HG02973 (cell line): ENCODE measurements at regions not wholly inside any gene's neighbourhood (a gene's known extent, or its start where the extent isn't known, plus 50 kb on each side); places are given as distances from the start of the nearest gene placed in this dataset.

ENCODE experiments used
- ATAC-seq: cut with Tn5 transposase; IDR thresholded peaks from one replicate; pipeline ENCODE4 v1.9.1; 2021; ENCODE audit warnings: moderate library complexity; ENCODE audit not compliant: unreplicated experiment

DNA sequence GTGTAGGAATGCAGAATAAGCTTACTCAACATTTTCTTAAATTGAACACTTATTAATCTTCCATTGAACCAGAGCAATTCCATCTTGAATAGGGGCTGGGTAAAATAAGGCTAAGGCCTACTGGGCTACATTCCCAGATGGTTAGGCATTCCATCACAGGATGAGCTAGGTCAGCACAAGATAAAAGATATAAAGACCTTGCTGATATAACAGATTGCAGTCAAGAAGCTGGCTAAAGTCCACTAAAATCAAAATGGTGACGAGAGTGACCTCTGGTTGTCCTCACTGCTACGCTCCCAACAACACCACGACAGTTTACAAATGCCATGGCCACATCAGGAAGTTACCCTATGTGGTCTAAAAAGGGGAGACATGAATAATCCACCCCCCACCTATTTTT is 156.1 kb downstream of the NXNL2 start:
- ATAC-seq = no peak

DNA sequence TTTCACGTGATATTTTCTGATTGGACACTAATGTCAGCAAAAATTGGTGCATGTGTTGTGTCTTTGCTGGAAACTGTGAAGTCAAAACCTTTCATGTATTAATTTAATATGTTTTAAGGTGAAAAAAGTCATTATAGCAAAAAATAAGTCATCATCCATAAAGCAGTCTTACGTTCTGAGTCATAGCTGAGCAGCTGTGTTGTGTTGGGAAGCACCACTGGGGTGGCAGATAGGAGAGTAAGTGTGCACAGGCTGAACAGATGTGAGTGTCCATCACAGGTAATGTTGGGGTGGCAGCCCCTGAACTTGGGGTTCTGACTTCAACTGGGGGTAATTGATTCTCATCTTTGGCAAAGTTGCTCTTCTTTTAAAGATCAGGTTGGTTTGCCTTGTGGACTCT is 156.8 kb downstream of the NXNL2 start:
- ATAC-seq = no peak

DNA sequence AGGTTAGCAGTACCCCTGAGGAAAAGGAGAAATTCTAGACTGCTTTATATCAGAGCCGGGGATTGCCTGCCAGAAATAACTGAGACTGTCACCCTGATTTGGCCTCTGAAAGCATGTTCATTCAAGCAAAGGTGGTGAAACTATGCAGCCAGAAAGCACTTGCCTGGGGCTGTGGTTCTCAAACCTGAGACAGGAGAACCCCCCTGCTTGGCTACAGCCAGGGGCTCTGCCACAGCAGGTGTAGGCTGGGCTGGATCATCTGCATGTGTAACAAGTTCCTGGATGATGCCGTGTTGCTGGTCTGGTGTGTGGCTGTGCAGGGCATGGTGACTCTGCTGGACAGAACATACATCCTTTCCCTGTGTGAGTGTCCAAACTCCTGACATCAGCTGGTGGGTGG is 157.8 kb downstream of the NXNL2 start:
- no peak for ATAC-seq

DNA sequence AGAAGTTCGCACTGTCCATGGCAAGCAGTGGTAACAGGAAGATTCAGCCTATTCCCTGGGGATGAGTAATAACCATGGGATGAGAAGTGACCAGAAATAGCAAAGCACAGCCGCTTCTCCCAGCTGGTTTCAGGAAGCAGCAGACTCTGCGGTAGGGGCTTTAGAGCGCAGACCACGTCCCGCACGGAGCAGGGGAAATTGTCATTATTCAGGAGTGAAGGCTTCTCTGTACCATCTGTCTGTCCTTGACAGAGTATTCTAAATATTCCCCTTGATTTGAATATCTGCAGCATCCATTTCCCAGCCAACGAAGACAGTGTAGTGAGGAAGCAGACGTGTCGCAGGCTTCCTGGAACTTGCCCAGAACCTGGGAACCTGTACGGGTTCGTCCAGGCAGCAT is 159.6 kb downstream of the NXNL2 start:
- no peak for ATAC-seq

DNA sequence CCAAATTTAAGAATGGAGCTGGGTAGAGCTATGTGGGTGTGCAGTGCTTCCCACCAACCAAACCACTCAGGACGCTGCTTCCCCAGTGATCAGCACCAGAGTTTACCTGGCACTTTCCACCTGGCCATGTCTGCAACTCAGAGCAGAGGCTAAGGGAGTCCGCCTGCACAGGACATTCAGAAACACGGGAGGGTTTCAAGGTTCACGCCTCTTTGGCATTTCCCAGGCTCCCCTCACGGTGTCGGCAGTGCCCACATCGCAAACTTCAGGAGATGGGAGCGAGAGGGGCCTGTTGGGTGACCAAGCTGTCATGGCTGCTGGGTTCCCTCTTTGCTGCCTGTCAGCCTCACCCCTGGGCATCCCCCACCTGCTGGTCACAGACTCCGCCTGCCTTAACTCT is 161.5 kb downstream of the NXNL2 start:
- no peak for ATAC-seq

DNA sequence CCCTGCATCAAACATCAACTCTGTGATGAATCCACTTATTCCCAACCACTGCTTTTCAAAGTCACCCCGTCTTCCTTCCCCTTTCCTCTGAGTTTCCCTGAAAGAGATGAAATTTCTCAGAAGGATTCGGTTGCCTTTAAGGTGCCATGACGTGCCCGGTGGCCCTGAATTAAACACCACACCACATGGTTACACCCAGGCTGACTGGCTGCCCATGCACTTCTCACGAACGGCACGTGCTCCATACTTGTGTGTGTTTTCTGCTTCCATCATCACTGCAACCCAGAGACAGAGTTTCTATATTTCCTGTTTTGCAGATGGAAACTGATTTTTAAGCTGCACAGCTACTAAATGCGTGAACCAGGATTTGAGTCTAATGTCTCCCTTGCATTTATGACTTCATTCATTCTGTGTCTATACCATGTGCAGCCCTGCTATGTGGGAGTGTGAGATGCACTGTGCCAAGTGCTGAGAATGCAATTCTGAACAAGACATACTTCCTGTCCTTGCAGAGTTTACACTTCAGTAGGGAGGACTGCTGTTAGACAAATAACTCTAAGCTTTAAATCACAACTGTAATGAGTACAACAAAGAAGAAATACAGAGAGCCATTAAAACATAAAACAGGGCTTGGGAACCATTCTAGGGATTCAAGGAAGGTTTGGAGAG is 162.9 kb downstream of the NXNL2 start:
- no peak for ATAC-seq

DNA sequence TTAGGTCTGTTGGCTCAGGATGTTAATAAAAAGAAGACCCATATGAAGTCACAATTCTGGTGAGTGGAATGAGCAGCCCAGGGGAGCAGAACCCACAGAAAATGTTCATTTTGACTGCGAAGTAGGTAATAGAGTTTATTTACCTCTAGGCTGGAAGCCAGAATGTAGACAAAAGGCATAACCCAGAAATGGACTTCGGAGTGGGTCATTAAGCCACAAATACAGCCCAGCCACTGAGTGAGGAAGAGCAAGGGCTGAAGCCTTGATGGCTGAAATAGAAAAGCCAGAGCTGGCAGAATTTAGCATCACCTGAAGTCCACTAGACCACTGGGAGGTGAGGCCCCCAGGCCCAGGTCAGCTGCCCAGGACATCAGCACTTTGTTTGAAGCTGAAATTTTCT is 168.0 kb downstream of the NXNL2 start:
- no peak for ATAC-seq

DNA sequence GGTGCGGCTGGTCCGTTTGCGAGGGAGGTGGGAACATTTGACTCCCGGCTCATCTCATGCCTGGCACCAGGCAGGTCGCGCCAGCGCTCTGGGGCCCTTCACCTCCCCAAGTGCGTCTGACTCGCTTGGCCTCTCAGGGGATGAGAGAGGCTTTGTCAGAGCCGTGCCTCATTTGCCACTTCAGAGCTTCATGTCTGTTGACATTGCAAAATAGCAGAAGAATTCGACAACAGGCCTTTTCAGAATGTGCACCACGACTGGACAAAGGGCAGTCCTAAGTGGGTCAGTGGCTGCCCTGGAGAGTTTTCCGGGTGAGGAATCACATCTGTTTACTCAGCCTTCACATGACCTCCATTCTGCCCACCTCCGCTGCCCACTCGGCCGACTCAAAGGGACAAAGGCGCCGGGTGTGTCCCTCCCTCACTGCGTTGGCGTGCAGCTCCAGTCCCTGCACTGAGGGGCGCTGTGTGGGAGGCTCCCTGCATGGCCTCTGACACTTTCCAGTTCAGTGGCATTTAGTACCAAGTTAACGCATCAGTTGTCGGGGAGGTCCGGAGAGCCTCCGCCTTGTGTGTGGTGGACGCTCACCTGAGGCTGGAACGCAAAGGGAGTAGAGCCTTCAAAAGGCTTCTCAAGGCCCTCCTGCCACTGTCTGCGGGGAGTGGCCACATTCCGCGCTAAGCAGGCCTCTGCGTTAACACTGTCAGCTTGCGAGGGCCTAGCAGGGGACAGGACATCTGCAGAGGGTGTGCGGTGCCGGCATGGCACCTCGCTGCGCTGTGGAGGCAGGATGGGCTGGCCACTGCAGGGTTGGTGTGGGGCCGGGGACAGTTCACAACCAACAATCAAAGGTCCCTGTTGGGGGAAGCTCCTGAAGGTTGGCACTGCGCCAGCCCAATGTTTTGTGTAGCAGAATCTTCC is 171.5 kb downstream of the NXNL2 start:
- no peak for ATAC-seq

DNA sequence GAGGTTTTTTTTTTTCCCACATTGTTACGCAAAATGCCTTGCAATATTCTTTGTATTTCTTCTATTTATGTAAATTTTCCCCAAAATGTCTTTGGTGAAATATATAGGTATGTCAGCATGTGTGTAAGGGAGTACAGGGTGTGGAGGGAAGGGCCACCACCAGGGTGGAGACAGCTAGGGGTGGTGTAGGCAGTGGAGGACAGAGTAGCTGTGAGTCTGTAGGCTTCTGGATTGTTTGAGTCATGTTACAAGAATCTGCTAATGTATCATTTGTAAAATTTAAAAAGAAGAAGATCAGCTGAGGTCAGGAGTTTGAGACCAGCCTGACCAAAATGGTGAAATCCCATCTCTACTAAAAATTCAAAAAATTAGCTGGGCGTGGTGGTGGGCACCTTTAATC is 175.5 kb downstream of the NXNL2 start:
- no peak for ATAC-seq

DNA sequence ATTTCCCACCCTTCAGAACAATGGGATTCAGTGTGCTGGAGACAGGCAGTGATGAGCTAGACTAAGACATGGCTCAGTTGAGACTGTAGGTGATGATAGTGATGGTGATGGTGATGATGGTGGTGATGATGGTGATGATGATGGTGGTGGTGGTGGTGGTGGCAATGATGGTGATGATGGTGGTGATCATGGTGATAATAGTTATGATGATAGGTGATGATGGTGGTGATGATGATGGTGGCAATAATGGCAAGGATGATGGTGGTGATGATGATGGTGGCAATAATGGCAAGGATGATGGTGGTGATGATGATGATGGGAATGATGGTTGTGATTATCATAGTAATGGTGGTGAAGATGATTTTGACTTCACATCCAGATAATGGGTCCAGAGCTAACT is 176.7 kb downstream of the NXNL2 start:
- ATAC-seq = no peak

DNA sequence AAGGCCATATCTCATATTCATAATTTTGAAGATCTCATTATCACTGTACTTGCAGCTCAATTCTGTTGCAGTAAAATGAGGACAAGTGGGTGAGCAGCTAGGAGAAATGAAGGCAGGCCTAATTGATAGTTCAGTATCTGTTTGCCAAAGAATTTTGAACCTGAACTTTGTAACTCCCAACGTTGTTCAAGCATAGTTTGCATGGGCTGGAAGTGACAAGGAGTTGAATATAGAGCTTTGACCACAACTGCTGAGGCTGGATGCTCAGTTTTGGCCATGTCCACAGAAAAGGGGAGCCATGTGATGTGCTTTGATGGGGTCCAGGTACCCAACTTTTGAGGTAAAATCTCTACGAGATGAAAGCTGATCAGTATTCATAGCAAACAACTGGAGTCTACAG is 177.5 kb downstream of the NXNL2 start:
- no peak for ATAC-seq

DNA sequence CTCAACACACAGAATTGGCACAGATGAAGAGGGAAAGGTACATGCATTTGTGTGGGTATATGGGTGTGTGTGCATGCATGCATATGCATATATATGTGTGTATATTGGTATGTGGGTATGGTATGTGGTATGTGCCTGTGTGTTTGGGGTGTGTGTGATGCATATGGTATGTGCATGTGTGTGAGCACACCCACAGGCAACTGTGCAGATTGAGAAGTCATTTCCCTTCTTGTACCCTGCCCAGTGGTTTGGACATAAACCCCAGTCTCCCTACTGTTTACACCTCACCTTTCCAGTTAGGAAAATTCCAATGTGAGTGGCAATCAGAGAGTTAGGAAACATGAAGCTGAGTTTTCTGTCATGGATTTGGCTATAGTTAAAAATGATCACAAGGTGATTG is 178.0 kb downstream of the NXNL2 start:
- no peak for ATAC-seq

DNA sequence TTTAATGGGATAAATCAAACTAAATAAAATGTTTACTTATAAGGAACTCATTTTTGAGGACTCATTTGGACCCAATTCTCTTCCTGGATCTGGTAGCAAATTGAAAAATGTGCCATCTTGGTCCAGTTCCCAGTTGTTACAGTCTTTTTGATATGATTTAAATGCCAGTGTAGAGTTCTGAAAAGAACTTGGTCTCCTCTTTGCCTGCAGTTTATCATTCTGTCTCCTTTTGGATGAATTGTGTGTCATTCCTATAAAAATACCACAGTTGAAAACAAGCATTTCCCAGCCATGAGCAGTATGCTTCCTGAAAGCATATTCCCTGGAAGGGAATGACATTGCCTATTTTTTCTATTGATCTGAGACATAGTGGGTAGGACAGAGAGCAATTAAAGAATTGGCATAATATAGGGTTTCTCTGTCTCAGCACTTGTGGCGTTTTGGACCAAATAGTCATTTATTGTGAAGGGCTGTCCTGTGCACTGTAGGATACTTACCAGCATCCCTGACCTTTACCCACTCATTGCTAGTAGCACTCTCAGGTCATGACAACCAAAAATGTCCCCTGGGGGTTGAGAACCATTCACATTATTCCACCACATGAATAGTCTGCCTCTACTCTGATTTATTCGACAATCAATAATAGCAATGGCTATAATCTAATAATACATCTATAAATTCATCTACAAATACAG is 181.8 kb downstream of the NXNL2 start:
- no peak for ATAC-seq

DNA sequence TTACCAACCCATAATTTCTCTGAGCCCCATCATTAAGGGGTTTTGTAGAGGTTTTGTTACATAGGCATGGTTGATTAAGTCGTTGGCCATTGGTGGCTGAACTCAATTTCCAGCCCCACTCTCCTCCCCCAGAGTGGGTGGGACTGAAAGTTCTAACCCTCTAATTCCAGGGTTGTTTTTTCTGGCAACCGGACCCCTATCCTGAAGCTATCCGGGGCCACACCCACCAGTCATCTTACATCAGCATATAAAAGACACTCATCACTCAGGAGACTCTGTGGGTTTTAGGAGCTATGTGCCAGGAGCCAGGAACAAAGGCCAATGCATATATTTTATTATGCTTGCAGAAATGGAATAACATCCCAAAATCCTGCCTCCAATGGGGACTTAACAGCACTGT is 186.0 kb downstream of the NXNL2 start:
- no peak for ATAC-seq

DNA sequence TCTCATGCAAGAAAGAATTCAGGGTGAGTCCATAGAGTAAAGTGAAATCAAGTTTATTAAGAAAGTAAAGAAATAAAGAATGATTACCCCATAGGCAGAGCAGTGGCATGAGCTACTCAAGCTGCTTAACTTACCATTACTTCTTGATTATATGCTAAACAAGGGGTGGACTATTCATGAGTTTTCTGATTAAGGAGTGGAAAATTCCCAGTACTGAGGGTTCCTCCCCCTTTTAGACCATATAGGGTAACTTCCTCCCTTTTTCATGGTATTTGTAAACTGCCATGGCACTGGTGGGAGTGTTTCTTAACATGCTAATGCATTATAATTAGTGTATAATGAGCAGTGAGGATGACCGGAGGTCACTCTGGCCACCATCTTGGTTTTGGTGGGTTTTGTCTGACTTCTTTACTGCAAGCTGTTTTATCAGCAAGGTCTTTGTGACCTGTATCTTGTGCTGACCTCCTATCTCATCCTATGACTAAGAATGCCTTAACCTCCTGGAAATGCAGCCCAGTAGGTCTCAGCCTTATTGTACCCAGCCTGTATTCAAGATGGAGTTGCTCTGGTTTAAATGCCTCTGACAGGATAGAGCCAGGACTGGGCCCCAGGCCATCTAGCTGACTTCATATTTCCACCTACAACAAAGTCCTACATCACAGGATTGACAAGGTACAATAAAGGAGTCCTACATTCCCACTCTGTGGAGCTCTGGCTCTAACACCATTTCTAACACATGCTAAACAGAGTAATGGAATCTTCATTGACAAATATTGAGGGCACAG is 186.7 kb downstream of the NXNL2 start:
- ATAC-seq = no peak

DNA sequence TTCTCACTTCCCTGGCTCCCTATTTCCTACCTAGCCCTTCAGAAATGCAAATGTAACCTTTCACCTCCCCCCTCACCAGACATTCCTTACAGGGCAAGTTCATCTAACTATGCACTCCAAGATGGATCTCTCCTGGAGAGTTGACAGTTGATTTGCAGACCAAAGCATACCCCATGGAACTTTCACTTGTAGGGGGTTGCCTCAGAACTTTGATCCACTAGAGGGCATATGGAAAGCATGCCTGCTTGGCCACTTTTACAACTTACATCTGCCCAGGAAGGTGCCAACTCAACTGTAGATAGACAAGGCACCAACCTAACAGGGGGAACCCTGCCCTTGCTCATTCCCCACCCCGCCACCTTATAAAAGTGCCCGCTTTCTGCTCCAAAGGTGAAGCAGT is 187.8 kb downstream of the NXNL2 start:
- no peak for ATAC-seq

DNA sequence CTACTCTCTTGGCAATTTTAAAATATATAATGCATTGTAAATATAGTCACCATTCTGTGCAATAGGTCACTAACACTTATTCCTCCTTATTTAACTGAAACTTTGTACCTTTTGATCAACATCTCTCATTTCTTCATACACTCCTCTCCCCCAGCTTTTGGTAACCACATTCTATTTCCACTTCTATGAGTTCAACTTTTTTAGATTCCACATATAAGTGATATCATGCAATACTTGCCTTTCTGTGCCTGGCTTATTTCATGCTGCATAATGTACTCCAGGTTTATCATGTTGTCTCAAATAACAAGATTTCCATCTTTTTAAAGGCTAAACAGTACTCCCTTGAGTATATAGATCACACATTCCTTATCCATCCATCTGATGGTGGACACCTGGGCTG is 188.8 kb downstream of the NXNL2 start:
- no peak for ATAC-seq

DNA sequence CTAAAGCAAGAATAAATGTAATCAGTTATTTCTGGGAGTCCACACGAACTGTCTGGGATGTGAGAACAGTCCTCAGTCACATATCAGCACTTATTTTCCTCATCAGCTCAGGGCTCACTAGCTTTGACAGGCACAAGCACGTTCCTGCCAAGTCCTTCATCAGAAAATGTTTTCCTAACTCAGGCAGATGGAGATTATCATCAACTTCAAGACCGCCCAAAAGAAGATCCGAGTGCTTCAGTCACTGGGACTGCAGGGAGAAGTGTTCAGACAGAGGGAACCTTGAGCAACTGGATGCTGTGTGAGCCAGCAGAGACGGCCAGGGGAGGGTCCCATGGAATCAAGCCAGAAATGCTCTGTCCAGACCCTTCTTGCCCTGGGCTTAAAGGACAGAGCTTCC is 189.4 kb downstream of the NXNL2 start:
- no peak for ATAC-seq

DNA sequence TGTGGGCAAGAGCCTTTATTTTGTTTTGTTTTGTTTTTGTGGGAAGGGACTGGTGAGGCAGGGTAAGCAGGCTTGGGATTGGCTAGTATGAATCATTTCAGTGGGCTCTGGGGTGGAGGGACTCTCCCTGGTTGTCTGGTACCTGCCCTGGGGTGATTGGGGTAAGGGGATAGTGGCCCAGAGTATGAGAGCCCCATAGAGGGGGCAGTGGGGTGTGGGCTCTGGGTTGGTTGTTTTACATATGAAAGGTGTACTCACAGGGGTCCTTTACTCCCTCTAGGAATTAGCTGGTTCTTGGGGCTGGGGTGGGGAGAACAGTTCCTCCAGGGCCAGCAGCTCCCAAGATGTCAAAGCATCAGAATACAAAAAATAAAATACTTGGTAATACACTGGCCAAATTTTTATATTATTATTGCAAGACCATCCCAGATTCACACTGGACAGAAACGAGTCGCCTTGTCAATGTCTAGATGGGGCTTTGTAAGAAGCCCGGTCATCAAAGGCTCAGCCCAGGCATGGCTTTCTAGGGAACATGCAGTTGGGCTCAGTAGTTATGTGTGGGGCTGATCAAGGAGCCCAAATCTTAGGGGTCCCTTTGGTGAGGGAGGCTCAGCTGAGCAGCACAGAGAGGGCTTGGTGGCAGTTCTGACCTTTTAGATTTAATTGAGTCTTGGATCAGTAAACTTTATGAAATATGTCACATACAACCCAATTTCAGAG is 190.5 kb downstream of the NXNL2 start:
- ATAC-seq = no peak

DNA sequence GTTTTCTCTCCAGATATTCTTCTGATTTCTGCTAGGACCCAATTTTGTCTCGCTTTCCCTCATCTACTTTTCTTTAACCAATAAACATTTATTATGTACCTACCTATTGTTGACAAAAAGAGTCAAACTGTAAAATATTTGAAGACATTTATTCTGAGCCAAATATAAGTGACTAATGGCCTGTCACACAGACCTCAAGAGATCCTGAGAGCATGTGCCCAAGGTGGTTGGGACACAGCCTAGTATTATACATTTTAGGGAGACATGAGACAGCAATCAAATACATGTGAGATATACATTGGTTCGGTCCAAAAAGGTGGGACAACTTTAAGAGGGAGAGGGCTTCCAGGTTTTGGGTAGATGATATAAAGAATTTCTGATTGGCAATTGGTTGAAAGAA is 191.8 kb downstream of the NXNL2 start:
- no peak for ATAC-seq

DNA sequence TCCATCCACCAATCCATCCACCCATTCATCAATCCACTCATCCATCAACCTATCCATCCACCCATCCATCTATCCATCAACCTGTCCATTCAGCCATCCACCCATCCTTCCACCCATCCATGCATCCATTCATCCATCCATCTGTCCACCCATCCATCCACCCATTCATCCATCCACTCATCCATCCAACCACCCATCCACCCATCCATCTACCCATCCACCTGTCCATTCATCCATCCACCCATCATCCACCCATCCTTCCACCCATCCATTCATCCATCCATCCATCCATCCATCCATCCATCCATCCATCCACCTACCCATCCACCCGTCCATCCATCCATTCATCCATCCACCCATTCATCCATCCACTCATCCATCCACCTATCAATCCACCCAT is 195.8 kb downstream of the NXNL2 start:
- no peak for ATAC-seq
